T-cell (primary cell): ENCODE measurements at regions not wholly inside any gene's neighbourhood (a gene's known extent, or its start where the extent isn't known, plus 50 kb on each side); places are given as distances from the start of the nearest gene placed in this dataset.

ENCODE experiments used
- ATAC-seq, 4 experiments: fragments of 200-7000 bp in 3 of 4; fragments of 150-1000 bp in 1 of 4; cut with Tn5 transposase; replicated peaks in 1 of 4; 1 replicate in 3 of 4; 2 replicates in 1 of 4; pipeline ENCODE4 v1.10.0; 2021; ENCODE audit warnings: moderate library complexity in 3 of 4, mild to moderate bottlenecking in 2 of 4, moderate number of reproducible peaks in 1 of 4
- CTCF ChIA-PET, 2 donors: fragments of 300-600 bp; sonication (Branson Sonifier 250); formaldehyde crosslinking; loops; one replicate each; lab custom pipeline; 2022; ENCODE audit warnings: antibody characterized with exemption in 2 of 2; lab: Charles Lee
- POLR2A ChIA-PET, 2 donors: fragments of 300-600 bp; sonication (Branson Sonifier 250); formaldehyde crosslinking; loops; one replicate each; lab custom pipeline; 2022; ENCODE audit warnings: antibody characterized with exemption in 2 of 2; lab: Charles Lee
- DNase-seq, 35 experiments: peaks; one replicate each; pipeline versions ENCODE4 v3.0.0 to v3.0.0-alpha.2; 2013 to 2023
- H3K27ac ChIP-seq: one replicate; pipeline ENCODE4 v1.5.1; 2013; ENCODE audit warnings: low read length
- H3K27me3 ChIP-seq, 2 experiments: replicated peaks in 1 of 2; 1 replicate in 1 of 2; 2 replicates in 1 of 2; pipeline versions ENCODE4 v1.6.1 to v1.7.0; 2013; ENCODE audit warnings: low read length in 1 of 2, mixed read lengths in 1 of 2; ENCODE audit not compliant: control insufficient read depth in 2 of 2, insufficient read depth in 2 of 2; ENCODE audit errors: extremely low read depth in 1 of 2
- H3K36me3 ChIP-seq, 2 donors: 1 replicate in 1 of 2; 2 replicates in 1 of 2; pipeline versions ENCODE4 v1.6.1 to v1.7.0; 2013; ENCODE audit warnings: low read length in 1 of 2; ENCODE audit not compliant: control insufficient read depth in 2 of 2, insufficient read depth in 1 of 2; ENCODE audit errors: extremely low read depth in 1 of 2
- H3K4me1 ChIP-seq, 2 experiments: 1 replicate in 1 of 2; 2 replicates in 1 of 2; pipeline versions ENCODE4 v1.6.1 to v1.7.0; 2013; ENCODE audit warnings: low read length in 2 of 2, mixed read lengths in 1 of 2; ENCODE audit not compliant: insufficient read depth in 2 of 2, control insufficient read depth in 1 of 2; ENCODE audit errors: extremely low read depth in 1 of 2
- H3K4me3 ChIP-seq, 2 donors: 1 replicate in 1 of 2; 2 replicates in 1 of 2; pipeline versions ENCODE4 v1.5.1 to v1.7.0; 2013; ENCODE audit warnings: mild to moderate bottlenecking in 2 of 2, low read length in 1 of 2, moderate library complexity in 1 of 2; ENCODE audit not compliant: control insufficient read depth in 1 of 2; ENCODE audit errors: extremely low read depth in 1 of 2
- H3K9me3 ChIP-seq: 2 replicates; pipeline ENCODE4 v1.7.0; 2013
- H3K27ac Mint-ChIP-seq, 2 donors: one replicate each; pipeline ENCODE4 v1.8.0; 2020 to 2021; ENCODE audit warnings: mild to moderate bottlenecking in 2 of 2, mixed read lengths in 2 of 2
- H3K27me3 Mint-ChIP-seq, 2 donors: one replicate each; pipeline ENCODE4 v1.8.0; 2021 to 2022; ENCODE audit warnings: mixed read lengths in 2 of 2
- H3K36me3 Mint-ChIP-seq: one replicate; pipeline ENCODE4 v1.8.0; 2021; ENCODE audit warnings: mixed read lengths
- H3K4me1 Mint-ChIP-seq, 3 donors: one replicate each; pipeline ENCODE4 v1.8.0; 2020 to 2022; ENCODE audit warnings: mixed read lengths in 3 of 3, mild to moderate bottlenecking in 1 of 3
- H3K4me3 Mint-ChIP-seq, 3 donors: one replicate each; pipeline ENCODE4 v1.8.0; 2020 to 2022; ENCODE audit warnings: mild to moderate bottlenecking in 3 of 3, mixed read lengths in 3 of 3, moderate library complexity in 3 of 3
- H3K9me3 Mint-ChIP-seq, 3 donors: one replicate each; pipeline ENCODE4 v1.8.0; 2020 to 2022; ENCODE audit warnings: mixed read lengths in 3 of 3
- WGBS: methylation state at CpG from one replicate; pipeline ENCODE4 v1.1.5; 2013; ENCODE audit warnings: missing lambda C conversion rate; ENCODE audit not compliant: insufficient coverage; 5-methylcytosine and 5-hydroxymethylcytosine counted together

GRCh38 chr7:136133551-136133950 lies 156.4 kb upstream of the MTPN start:
- no peak overlapping the region for H3K4me3 ChIP-seq
- WGBS = no CpG with 5 or more reads among the region's 3 CpGs
- peaks cover 4 to 7% (median 5%) of the 10 kb centered on the region in 3 donors for H3K4me1 Mint-ChIP-seq
- no peaks in the 10 kb centered on the region for H3K4me1 ChIP-seq
- POLR2A ChIA-PET = interaction anchor here in 1 of 2 donors (0.6 kb wide), 1 partner anchor 557 kb away, joined by 3 read pairs; no protein-coding TSS in a partner anchor
- H3K27me3 ChIP-seq = no peaks in the 10 kb centered on the region
- no peak overlapping the region for H3K27ac Mint-ChIP-seq
- CTCF ChIA-PET = no interaction called here
- H3K9me3 Mint-ChIP-seq = no peaks in the 10 kb centered on the region
- peaks cover 14% of the 10 kb centered on the region for H3K36me3 Mint-ChIP-seq
- no peak for DNase-seq
- H3K9me3 ChIP-seq = no peaks in the 10 kb centered on the region
- no peak overlapping the region for H3K27ac ChIP-seq
- H3K4me3 Mint-ChIP-seq = no peak overlapping the region
- no peaks in the 10 kb centered on the region for H3K36me3 ChIP-seq
- ATAC-seq = no peak
- H3K27me3 Mint-ChIP-seq = peaks cover 0 to 7% of the 10 kb centered on the region in 2 donors

GRCh38 chr7:136131304-136131630 lies 154.1 kb upstream of the MTPN start:
- WGBS = no CpG with 5 or more reads among the region's 3 CpGs

GRCh38 chr7:136130511-136131303 lies 153.5 kb upstream of the MTPN start:
- ChIA-PET CTCF (interaction anchor here (0.6 to 0.7 kb wide), 2 partner anchors 15 to 40 kb away, joined by 3 to 4 read pairs; no protein-coding TSS in a partner anchor), POLR2A (no interaction called here)
- Mint-ChIP-seq H3K9me3 (no peaks in the 10 kb centered on the region), H3K4me1 (peaks cover 4 to 7% (median 5%) of the 10 kb centered on the region in 3 donors), H3K27me3 (no peaks in the 10 kb centered on the region), H3K4me3 (no peak overlapping the region), H3K36me3 (peaks cover 14% of the 10 kb centered on the region), H3K27ac (no peak overlapping the region)
- H3K27ac ChIP-seq = no peak overlapping the region
- H3K27me3 ChIP-seq = no peaks in the 10 kb centered on the region
- H3K4me1 ChIP-seq = no peaks in the 10 kb centered on the region
- ATAC-seq = no peak
- no CpG with 5 or more reads among the region's 6 CpGs for WGBS
- H3K4me3 ChIP-seq = no peak overlapping the region
- no peak for DNase-seq
- H3K36me3 ChIP-seq = no peaks in the 10 kb centered on the region
- H3K9me3 ChIP-seq = no peaks in the 10 kb centered on the region

More at GRCh38 chr7:136131304-136131630, 154.1 kb upstream of the MTPN start:
- Histone ChIP-seq H3K4me3 (no peak overlapping the region), H3K36me3 (no peaks in the 10 kb centered on the region), H3K9me3 (no peaks in the 10 kb centered on the region), H3K4me1 (no peaks in the 10 kb centered on the region), H3K27ac (no peak overlapping the region), H3K27me3 (no peaks in the 10 kb centered on the region)
- no peak overlapping the region for H3K27ac Mint-ChIP-seq
- H3K27me3 Mint-ChIP-seq = no peaks in the 10 kb centered on the region
- no peaks in the 10 kb centered on the region for H3K9me3 Mint-ChIP-seq
- H3K36me3 Mint-ChIP-seq = peaks cover 14% of the 10 kb centered on the region
- H3K4me3 Mint-ChIP-seq = no peak overlapping the region
- POLR2A ChIA-PET = no interaction called here
- DNase-seq (no peak), ATAC-seq (no peak)
- CTCF ChIA-PET = interaction anchor here in 1 of 2 donors (0.6 kb wide), 1 partner anchor 41 kb away, joined by 3 read pairs; no protein-coding TSS in a partner anchor
- H3K4me1 Mint-ChIP-seq = peaks cover 4 to 7% (median 5%) of the 10 kb centered on the region in 3 donors

GRCh38 chr7:136128050-136128449 lies 150.9 kb upstream of the MTPN start:
- ChIA-PET CTCF (no interaction called here), POLR2A (no interaction called here)
- no peaks in the 10 kb centered on the region for H3K36me3 ChIP-seq

GRCh38 chr7:136123352-136123751 lies 146.2 kb upstream of the MTPN start:
- peaks cover 0 to 5% (median 0%) of the 10 kb centered on the region in 3 donors for H3K4me1 Mint-ChIP-seq
- CTCF ChIA-PET = interaction anchor here in 1 of 2 donors (1.0 kb wide), 1 partner anchor 8 kb away, joined by 3 read pairs; no protein-coding TSS in a partner anchor

More at GRCh38 chr7:136128050-136128449, 150.9 kb upstream of the MTPN start:
- no peaks in the 10 kb centered on the region for H3K9me3 ChIP-seq
- Mint-ChIP-seq H3K36me3 (peaks cover 18% of the 10 kb centered on the region), H3K4me3 (no peak overlapping the region), H3K27me3 (no peaks in the 10 kb centered on the region), H3K27ac (no peak overlapping the region), H3K9me3 (peaks cover 0 to 8% (median 0%) of the 10 kb centered on the region in 3 donors), H3K4me1 (peaks cover 4 to 12% (median 5%) of the 10 kb centered on the region in 3 donors)
- no CpG with 5 or more reads among the region's 3 CpGs for WGBS
- ATAC-seq = no peak
- no peak for DNase-seq
- no peak overlapping the region for H3K4me3 ChIP-seq
- no peak overlapping the region for H3K27ac ChIP-seq
- no peaks in the 10 kb centered on the region for H3K27me3 ChIP-seq
- no peaks in the 10 kb centered on the region for H3K4me1 ChIP-seq

GRCh38 chr7:136122026-136122425 lies 144.9 kb upstream of the MTPN start:
- no peaks in the 10 kb centered on the region for H3K27me3 Mint-ChIP-seq
- DNase-seq = no peak
- Histone ChIP-seq H3K4me3 (no peak overlapping the region), H3K27me3 (no peaks in the 10 kb centered on the region), H3K36me3 (no peaks in the 10 kb centered on the region), H3K9me3 (no peaks in the 10 kb centered on the region), H3K27ac (no peak overlapping the region), H3K4me1 (no peaks in the 10 kb centered on the region)
- no peak overlapping the region for H3K4me3 Mint-ChIP-seq
- peaks cover 0 to 8% (median 0%) of the 10 kb centered on the region in 3 donors for H3K9me3 Mint-ChIP-seq
- no peak for ATAC-seq
- peaks cover 26% of the 10 kb centered on the region for H3K36me3 Mint-ChIP-seq
- WGBS = no CpG with 5 or more reads among the region's 1 CpG
- peaks cover 0 to 5% (median 0%) of the 10 kb centered on the region in 3 donors for H3K4me1 Mint-ChIP-seq
- CTCF ChIA-PET = interaction anchor here in 1 of 2 donors (0.6 kb wide), 1 partner anchor 7 kb away, joined by 3 read pairs; no protein-coding TSS in a partner anchor
- no peak overlapping the region for H3K27ac Mint-ChIP-seq
- POLR2A ChIA-PET = no interaction called here

More at GRCh38 chr7:136123352-136123751, 146.2 kb upstream of the MTPN start:
- H3K9me3 Mint-ChIP-seq = peaks cover 0 to 8% (median 0%) of the 10 kb centered on the region in 3 donors
- no peak overlapping the region for H3K4me3 Mint-ChIP-seq
- Histone ChIP-seq H3K27me3 (no peaks in the 10 kb centered on the region), H3K36me3 (no peaks in the 10 kb centered on the region), H3K4me3 (no peak overlapping the region), H3K4me1 (no peaks in the 10 kb centered on the region), H3K9me3 (no peaks in the 10 kb centered on the region), H3K27ac (no peak overlapping the region)
- H3K36me3 Mint-ChIP-seq = peaks cover 22% of the 10 kb centered on the region
- no peaks in the 10 kb centered on the region for H3K27me3 Mint-ChIP-seq
- no peak overlapping the region for H3K27ac Mint-ChIP-seq
- WGBS = 75% methylated on average over 1 of the region's 3 CpGs
- DNase-seq = no peak
- POLR2A ChIA-PET = no interaction called here
- ATAC-seq = no peak
